ENCODE measurements at regions not wholly inside any gene's neighbourhood (a gene's known extent, or its start where the extent isn't known, plus 50 kb on each side); places are given as distances from the start of the nearest gene placed in this dataset.

DNA sequence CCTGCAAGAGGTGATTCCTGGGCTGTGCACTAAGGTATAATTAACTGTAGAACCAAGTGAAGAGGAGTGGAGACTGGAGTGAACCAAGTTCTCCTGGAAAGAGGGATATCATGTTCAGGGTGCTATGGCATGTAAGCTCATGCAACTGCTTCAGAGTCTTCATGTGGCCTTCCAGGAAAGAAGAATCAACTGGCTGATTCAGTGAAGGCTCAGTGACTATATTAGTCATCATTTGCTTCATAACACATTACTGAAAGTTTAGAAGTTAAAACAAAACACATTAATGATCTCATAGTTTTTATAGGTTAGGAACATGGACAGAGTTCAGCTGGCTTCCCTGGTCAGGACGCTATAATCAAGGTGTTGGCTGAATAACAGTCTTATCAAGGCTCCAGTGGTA is 1200.8 kb upstream of the GYPC start:
- TF ChIP-seq POLR2A (IDR thresholded peaks at IDR 0.05; ENCODE audit: low read depth, low read length) (no peak), POLR2AphosphoS5 (IDR thresholded peaks at IDR 0.05; ENCODE audit: low read depth, low read length) (no peak), TAF1 (IDR thresholded peaks at IDR 0.05; ENCODE audit: low read depth, low read length) (no peak), SPI1 (IDR thresholded peaks at IDR 0.05; ENCODE audit: low read depth, low read length) (no peak), PAX5 (IDR thresholded peaks at IDR 0.05; ENCODE audit: insufficient read depth, low read length, severe bottlenecking) (no peak)
